ENCODE measurements at regions not wholly inside any gene's neighbourhood (a gene's known extent, or its start where the extent isn't known, plus 50 kb on each side); places are given as distances from the start of the nearest gene placed in this dataset.

GRCh38 chr9:78871452-78872331 is 574.8 kb downstream of the PSAT1 start:
- Histone ChIP-seq H3K9me3 (ENCODE audit: control insufficient read depth in 2 of 2, low read length in 2 of 2) (no peaks in the 10 kb centered on the region), H3K4me1 (ENCODE audit: control insufficient read depth in 2 of 2, insufficient read depth in 2 of 2, low read length in 2 of 2) (no peaks in the 10 kb centered on the region), H3K9ac (ENCODE audit: low read depth in 1 of 2, low read length in 2 of 2) (no peak overlapping the region)

GRCh38 chr9:78874061-78874460 is 577.1 kb downstream of the PSAT1 start:
- Histone ChIP-seq H3K9ac (ENCODE audit: low read depth in 1 of 2, low read length in 2 of 2) (no peak overlapping the region), H3K27me3 (ENCODE audit: control insufficient read depth in 2 of 2, insufficient read depth in 2 of 2, low read length in 2 of 2) (no peaks in the 10 kb centered on the region), H3K4me1 (ENCODE audit: control insufficient read depth in 2 of 2, insufficient read depth in 2 of 2, low read length in 2 of 2) (no peaks in the 10 kb centered on the region), H3K9me3 (ENCODE audit: control insufficient read depth in 2 of 2, low read length in 2 of 2) (no peaks in the 10 kb centered on the region), H3K4me3 (ENCODE audit: low read length in 2 of 2) (no peak overlapping the region), H3K27ac (ENCODE audit: low read depth in 2 of 2, low read length in 2 of 2) (no peak overlapping the region), H3K36me3 (ENCODE audit: control insufficient read depth in 2 of 2, insufficient read depth in 2 of 2, low read length in 2 of 2) (no peaks in the 10 kb centered on the region)

More at GRCh38 chr9:78871452-78872331, 574.8 kb downstream of the PSAT1 start:
- Histone ChIP-seq H3K27me3 (ENCODE audit: control insufficient read depth in 2 of 2, insufficient read depth in 2 of 2, low read length in 2 of 2) (no peaks in the 10 kb centered on the region), H3K27ac (ENCODE audit: low read depth in 2 of 2, low read length in 2 of 2) (no peak overlapping the region), H3K4me3 (ENCODE audit: low read length in 2 of 2) (no peak overlapping the region), H3K36me3 (ENCODE audit: control insufficient read depth in 2 of 2, insufficient read depth in 2 of 2, low read length in 2 of 2) (no peaks in the 10 kb centered on the region)

- Histone ChIP-seq H3K9me3 (ENCODE audit: control insufficient read depth in 2 of 2, low read length in 2 of 2) (no peaks in the 10 kb centered on the region), H3K9ac (ENCODE audit: low read depth in 1 of 2, low read length in 2 of 2) (no peak overlapping the region), H3K27ac (ENCODE audit: low read depth in 2 of 2, low read length in 2 of 2) (no peak overlapping the region), H3K36me3 (ENCODE audit: control insufficient read depth in 2 of 2, insufficient read depth in 2 of 2, low read length in 2 of 2) (no peaks in the 10 kb centered on the region), H3K27me3 (ENCODE audit: control insufficient read depth in 2 of 2, insufficient read depth in 2 of 2, low read length in 2 of 2) (no peaks in the 10 kb centered on the region), H3K4me1 (ENCODE audit: control insufficient read depth in 2 of 2, insufficient read depth in 2 of 2, low read length in 2 of 2) (no peaks in the 10 kb centered on the region), H3K4me3 (ENCODE audit: low read length in 2 of 2) (no peak overlapping the region)
Measured at GRCh38 chr9:78879324-78880100, 582.6 kb downstream of the PSAT1 start.

- Histone ChIP-seq H3K4me1 (ENCODE audit: control insufficient read depth in 2 of 2, insufficient read depth in 2 of 2, low read length in 2 of 2) (no peaks in the 10 kb centered on the region), H3K9me3 (ENCODE audit: control insufficient read depth in 2 of 2, low read length in 2 of 2) (no peaks in the 10 kb centered on the region), H3K27me3 (ENCODE audit: control insufficient read depth in 2 of 2, insufficient read depth in 2 of 2, low read length in 2 of 2) (no peaks in the 10 kb centered on the region), H3K27ac (ENCODE audit: low read depth in 2 of 2, low read length in 2 of 2) (no peak overlapping the region), H3K4me3 (ENCODE audit: low read length in 2 of 2) (no peak overlapping the region), H3K36me3 (ENCODE audit: control insufficient read depth in 2 of 2, insufficient read depth in 2 of 2, low read length in 2 of 2) (no peaks in the 10 kb centered on the region), H3K9ac (ENCODE audit: low read depth in 1 of 2, low read length in 2 of 2) (no peak overlapping the region)
Measured at GRCh38 chr9:78881295-78881694, 584.4 kb downstream of the PSAT1 start.

GRCh38 chr9:78882481-78882880 is 585.6 kb downstream of the PSAT1 start:
- Histone ChIP-seq H3K9ac (ENCODE audit: low read depth in 1 of 2, low read length in 2 of 2) (no peak overlapping the region), H3K4me1 (ENCODE audit: control insufficient read depth in 2 of 2, insufficient read depth in 2 of 2, low read length in 2 of 2) (no peaks in the 10 kb centered on the region), H3K36me3 (ENCODE audit: control insufficient read depth in 2 of 2, insufficient read depth in 2 of 2, low read length in 2 of 2) (no peaks in the 10 kb centered on the region), H3K27ac (ENCODE audit: low read depth in 2 of 2, low read length in 2 of 2) (no peak overlapping the region), H3K4me3 (ENCODE audit: low read length in 2 of 2) (no peak overlapping the region), H3K9me3 (ENCODE audit: control insufficient read depth in 2 of 2, low read length in 2 of 2) (no peaks in the 10 kb centered on the region), H3K27me3 (ENCODE audit: control insufficient read depth in 2 of 2, insufficient read depth in 2 of 2, low read length in 2 of 2) (no peaks in the 10 kb centered on the region)

GRCh38 chr9:78884611-78885150 is 587.8 kb downstream of the PSAT1 start:
- Histone ChIP-seq H3K9me3 (ENCODE audit: control insufficient read depth in 2 of 2, low read length in 2 of 2) (no peaks in the 10 kb centered on the region), H3K27ac (ENCODE audit: low read depth in 2 of 2, low read length in 2 of 2) (no peak overlapping the region), H3K4me3 (ENCODE audit: low read length in 2 of 2) (no peak overlapping the region), H3K36me3 (ENCODE audit: control insufficient read depth in 2 of 2, insufficient read depth in 2 of 2, low read length in 2 of 2) (no peaks in the 10 kb centered on the region), H3K4me1 (ENCODE audit: control insufficient read depth in 2 of 2, insufficient read depth in 2 of 2, low read length in 2 of 2) (no peaks in the 10 kb centered on the region), H3K27me3 (ENCODE audit: control insufficient read depth in 2 of 2, insufficient read depth in 2 of 2, low read length in 2 of 2) (no peaks in the 10 kb centered on the region), H3K9ac (ENCODE audit: low read depth in 1 of 2, low read length in 2 of 2) (no peak overlapping the region)

GRCh38 chr9:78892182-78892581 is 595.3 kb downstream of the PSAT1 start:
- Histone ChIP-seq H3K4me1 (ENCODE audit: control insufficient read depth in 2 of 2, insufficient read depth in 2 of 2, low read length in 2 of 2) (no peaks in the 10 kb centered on the region), H3K9me3 (ENCODE audit: control insufficient read depth in 2 of 2, low read length in 2 of 2) (peaks cover 0 to 4% of the 10 kb centered on the region in 2 donors), H3K36me3 (ENCODE audit: control insufficient read depth in 2 of 2, insufficient read depth in 2 of 2, low read length in 2 of 2) (no peaks in the 10 kb centered on the region)

GRCh38 chr9:78892769-78893168 is 595.8 kb downstream of the PSAT1 start:
- Histone ChIP-seq H3K9ac (ENCODE audit: low read depth in 1 of 2, low read length in 2 of 2) (no peak overlapping the region), H3K4me3 (ENCODE audit: low read length in 2 of 2) (no peak overlapping the region), H3K36me3 (ENCODE audit: control insufficient read depth in 2 of 2, insufficient read depth in 2 of 2, low read length in 2 of 2) (no peaks in the 10 kb centered on the region), H3K4me1 (ENCODE audit: control insufficient read depth in 2 of 2, insufficient read depth in 2 of 2, low read length in 2 of 2) (no peaks in the 10 kb centered on the region), H3K9me3 (ENCODE audit: control insufficient read depth in 2 of 2, low read length in 2 of 2) (peaks cover 0 to 4% of the 10 kb centered on the region in 2 donors), H3K27ac (ENCODE audit: low read depth in 2 of 2, low read length in 2 of 2) (no peak overlapping the region), H3K27me3 (ENCODE audit: control insufficient read depth in 2 of 2, insufficient read depth in 2 of 2, low read length in 2 of 2) (no peaks in the 10 kb centered on the region)

More at GRCh38 chr9:78892182-78892581, 595.3 kb downstream of the PSAT1 start:
- Histone ChIP-seq H3K9ac (ENCODE audit: low read depth in 1 of 2, low read length in 2 of 2) (no peak overlapping the region), H3K27me3 (ENCODE audit: control insufficient read depth in 2 of 2, insufficient read depth in 2 of 2, low read length in 2 of 2) (no peaks in the 10 kb centered on the region), H3K4me3 (ENCODE audit: low read length in 2 of 2) (no peak overlapping the region), H3K27ac (ENCODE audit: low read depth in 2 of 2, low read length in 2 of 2) (no peak overlapping the region)

GRCh38 chr9:78893774-78894401 is 597.0 kb downstream of the PSAT1 start:
- Histone ChIP-seq H3K9ac (ENCODE audit: low read depth in 1 of 2, low read length in 2 of 2) (no peak overlapping the region), H3K27ac (ENCODE audit: low read depth in 2 of 2, low read length in 2 of 2) (no peak overlapping the region), H3K4me1 (ENCODE audit: control insufficient read depth in 2 of 2, insufficient read depth in 2 of 2, low read length in 2 of 2) (no peaks in the 10 kb centered on the region), H3K36me3 (ENCODE audit: control insufficient read depth in 2 of 2, insufficient read depth in 2 of 2, low read length in 2 of 2) (no peaks in the 10 kb centered on the region), H3K9me3 (ENCODE audit: control insufficient read depth in 2 of 2, low read length in 2 of 2) (peaks cover 0 to 4% of the 10 kb centered on the region in 2 donors), H3K27me3 (ENCODE audit: control insufficient read depth in 2 of 2, insufficient read depth in 2 of 2, low read length in 2 of 2) (no peaks in the 10 kb centered on the region), H3K4me3 (ENCODE audit: low read length in 2 of 2) (no peak overlapping the region)

Data from mucosa of rectum (tissue), 2 donors.